ENCODE measurements at regions not wholly inside any gene's neighbourhood (a gene's known extent, or its start where the extent isn't known, plus 50 kb on each side); places are given as distances from the start of the nearest gene placed in this dataset.
"Not testable (repeated sequence)": the region's sequence is repeated elsewhere in the genome, so short reads cannot be mapped to it uniquely, and the experiment has no call there.

GRCh38 chr12:87363497-87364084 is 665.6 kb downstream of the C12orf50 start:
- no peak for DNase-seq (ENCODE audit: low spot score)
- Histone ChIP-seq H3K4me3 (no peak overlapping the region), H3K27ac (no peak overlapping the region)
- no peak for TF ChIP-seq CTCF (IDR thresholded peaks at IDR 0.05)

- no peak for TF ChIP-seq CTCF (IDR thresholded peaks at IDR 0.05)
- Histone ChIP-seq H3K27ac (no peak overlapping the region), H3K4me3 (no peak overlapping the region)
- no peak for DNase-seq (ENCODE audit: low spot score)
These were observed 679.5 kb downstream of the C12orf50 start for GRCh38 chr12:87349681-87350080.

GRCh38 chr12:87348071-87348470 is 681.1 kb downstream of the C12orf50 start:
- no peak for TF ChIP-seq CTCF (IDR thresholded peaks at IDR 0.05)

GRCh38 chr12:87344699-87345098 is 684.5 kb downstream of the C12orf50 start:
- DNase-seq (ENCODE audit: low spot score) = no peak
- no peak for TF ChIP-seq CTCF (IDR thresholded peaks at IDR 0.05)
- Histone ChIP-seq H3K4me3 (no peak overlapping the region), H3K27ac (no peak overlapping the region)

More at GRCh38 chr12:87348071-87348470, 681.1 kb downstream of the C12orf50 start:
- DNase-seq (ENCODE audit: low spot score) = no peak
- no peak overlapping the region for H3K4me3 ChIP-seq
- H3K27ac ChIP-seq = no peak overlapping the region

GRCh38 chr12:87338681-87339080 is 690.5 kb downstream of the C12orf50 start:
- DNase-seq (ENCODE audit: low spot score) = no peak
- no peak for TF ChIP-seq CTCF (IDR thresholded peaks at IDR 0.05)
- Histone ChIP-seq H3K27ac (no peak overlapping the region), H3K4me3 (no peak overlapping the region)

GRCh38 chr12:87336814-87337336 is 692.3 kb downstream of the C12orf50 start:
- Histone ChIP-seq H3K27ac (no peak overlapping the region), H3K4me3 (no peak overlapping the region)
- DNase-seq (ENCODE audit: low spot score) = no peak
- TF ChIP-seq CTCF (IDR thresholded peaks at IDR 0.05) = no peak

- H3K27ac ChIP-seq = no peak overlapping the region
- TF ChIP-seq CTCF (IDR thresholded peaks at IDR 0.05) = no peak
- DNase-seq (ENCODE audit: low spot score) = no peak
- H3K4me3 ChIP-seq = no peak overlapping the region
These were observed 696.0 kb downstream of the C12orf50 start for GRCh38 chr12:87332987-87333726.

GRCh38 chr12:87330071-87330555 is 699.1 kb downstream of the C12orf50 start:
- peak overlapping the region; percentile 27 to 47 for H3K27ac ChIP-seq
- not testable (repeated sequence) for H3K4me3 ChIP-seq; DNase-seq (ENCODE audit: low spot score)

Measured in coronary artery (tissue), 2 donors.